ENCODE measurements at regions not wholly inside any gene's neighbourhood (a gene's known extent, or its start where the extent isn't known, plus 50 kb on each side); places are given as distances from the start of the nearest gene placed in this dataset.

GRCh38 chr12:98437806-98438595, 77.4 kb upstream of the TMPO start:
- TF ChIP-seq CTCF (IDR thresholded peaks at IDR 0.05), result no peak
- no peak for DNase-seq (ENCODE audit: low spot score)
- peaks cover 16% of the 10 kb centered on the region for H3K4me1 Mint-ChIP-seq (ENCODE audit: low read depth)
- H3K9me3 Mint-ChIP-seq (ENCODE audit: low read depth), result peaks cover 10% of the 10 kb centered on the region
- H3K4me3 Mint-ChIP-seq (ENCODE audit: unreplicated experiment), result no peak overlapping the region
- no peaks in the 10 kb centered on the region for H3K27me3 Mint-ChIP-seq (ENCODE audit: low read depth)
- H3K27ac Mint-ChIP-seq (ENCODE audit: unreplicated experiment), result no peak overlapping the region
- peaks cover 4% of the 10 kb centered on the region for H3K36me3 Mint-ChIP-seq (ENCODE audit: low read depth)

GRCh38 chr12:98438656-98439230, 76.6 kb upstream of the TMPO start:
- no peak overlapping the region for H3K27ac Mint-ChIP-seq (ENCODE audit: unreplicated experiment)

GRCh38 chr12:98439471-98439951, 75.9 kb upstream of the TMPO start:
- DNase-seq (ENCODE audit: low spot score), result no peak
- Mint-ChIP-seq H3K27ac (ENCODE audit: unreplicated experiment) (peak overlapping the region; percentile 80), H3K36me3 (ENCODE audit: low read depth) (peaks cover 4% of the 10 kb centered on the region), H3K4me1 (ENCODE audit: low read depth) (peaks cover 16% of the 10 kb centered on the region), H3K4me3 (ENCODE audit: unreplicated experiment) (peak overlapping the region; percentile 15), H3K27me3 (ENCODE audit: low read depth) (no peaks in the 10 kb centered on the region), H3K9me3 (ENCODE audit: low read depth) (peaks cover 10% of the 10 kb centered on the region)
- TF ChIP-seq CTCF (IDR thresholded peaks at IDR 0.05), result no peak

More at GRCh38 chr12:98438656-98439230, 76.6 kb upstream of the TMPO start:
- H3K9me3 Mint-ChIP-seq (ENCODE audit: low read depth), result peaks cover 10% of the 10 kb centered on the region
- no peak overlapping the region for H3K4me3 Mint-ChIP-seq (ENCODE audit: unreplicated experiment)
- H3K27me3 Mint-ChIP-seq (ENCODE audit: low read depth), result no peaks in the 10 kb centered on the region
- H3K4me1 Mint-ChIP-seq (ENCODE audit: low read depth), result peaks cover 16% of the 10 kb centered on the region
- no peak for TF ChIP-seq CTCF (IDR thresholded peaks at IDR 0.05)
- no peak for DNase-seq (ENCODE audit: low spot score)
- H3K36me3 Mint-ChIP-seq (ENCODE audit: low read depth), result peaks cover 4% of the 10 kb centered on the region

- peaks cover 2% of the 10 kb centered on the region for H3K36me3 Mint-ChIP-seq (ENCODE audit: low read depth)
- no peak for DNase-seq (ENCODE audit: low spot score)
- peak overlapping the region; percentile 15 for H3K4me3 Mint-ChIP-seq (ENCODE audit: unreplicated experiment)
- peaks cover 4% of the 10 kb centered on the region for H3K9me3 Mint-ChIP-seq (ENCODE audit: low read depth)
- H3K27ac Mint-ChIP-seq (ENCODE audit: unreplicated experiment), result peak overlapping the region; percentile 80
- peak; percentile 17 for TF ChIP-seq CTCF (IDR thresholded peaks at IDR 0.05)
- H3K4me1 Mint-ChIP-seq (ENCODE audit: low read depth), result peaks cover 16% of the 10 kb centered on the region
- no peaks in the 10 kb centered on the region for H3K27me3 Mint-ChIP-seq (ENCODE audit: low read depth)
Observed at GRCh38 chr12:98439981-98440581, 75.3 kb upstream of the TMPO start.

GRCh38 chr12:98446060-98446459, 69.3 kb upstream of the TMPO start:
- no peak for DNase-seq (ENCODE audit: low spot score)
- no peaks in the 10 kb centered on the region for H3K9me3 Mint-ChIP-seq (ENCODE audit: low read depth)
- H3K36me3 Mint-ChIP-seq (ENCODE audit: low read depth), result no peaks in the 10 kb centered on the region
- no peak overlapping the region for H3K27ac Mint-ChIP-seq (ENCODE audit: unreplicated experiment)
- H3K4me1 Mint-ChIP-seq (ENCODE audit: low read depth), result peaks cover 13% of the 10 kb centered on the region
- no peak for TF ChIP-seq CTCF (IDR thresholded peaks at IDR 0.05)
- no peak overlapping the region for H3K4me3 Mint-ChIP-seq (ENCODE audit: unreplicated experiment)
- H3K27me3 Mint-ChIP-seq (ENCODE audit: low read depth), result no peaks in the 10 kb centered on the region
